Suppressor macrophage treated with lipopolysaccharide for 1 hour (primary cell): ENCODE measurements at regions not wholly inside any gene's neighbourhood (a gene's known extent, or its start where the extent isn't known, plus 50 kb on each side); places are given as distances from the start of the nearest gene placed in this dataset.
A peak's percentile ranks its signal among the peaks of the same experiment; 100 is the strongest.

Source experiments
- DNase-seq, 3 donors: peaks; one replicate each; pipeline ENCODE4 v3.0.0-alpha.2; 2020 to 2022

GRCh38 chr12:40559865-40560264 is 132.4 kb upstream of the CNTN1 start:
- no peak for DNase-seq

GRCh38 chr12:40560848-40561247 is 131.4 kb upstream of the CNTN1 start:
- no peak for DNase-seq

- no peak for DNase-seq
Measured at GRCh38 chr12:40561395-40561966, 130.8 kb upstream of the CNTN1 start.

- no peak for DNase-seq
Measured at GRCh38 chr12:40565029-40565633, 127.1 kb upstream of the CNTN1 start.

- DNase-seq: no peak
Measured at GRCh38 chr12:40566271-40566670, 126.0 kb upstream of the CNTN1 start.

- no peak for DNase-seq
Measured at GRCh38 chr12:40569626-40570179, 122.5 kb upstream of the CNTN1 start.

- no peak for DNase-seq
Measured at GRCh38 chr12:40573024-40573423, 119.2 kb upstream of the CNTN1 start.

GRCh38 chr12:40575987-40576386 is 116.3 kb upstream of the CNTN1 start:
- DNase-seq: no peak

- no peak for DNase-seq
Measured at GRCh38 chr12:40577834-40578233, 114.4 kb upstream of the CNTN1 start.

GRCh38 chr12:40579687-40580086 is 112.6 kb upstream of the CNTN1 start:
- no peak for DNase-seq

GRCh38 chr12:40580346-40580745 is 111.9 kb upstream of the CNTN1 start:
- no peak for DNase-seq

GRCh38 chr12:40581889-40582288 is 110.3 kb upstream of the CNTN1 start:
- no peak for DNase-seq

GRCh38 chr12:40583743-40584142 is 108.5 kb upstream of the CNTN1 start:
- no peak for DNase-seq

GRCh38 chr12:40584763-40585162 is 107.5 kb upstream of the CNTN1 start:
- no peak for DNase-seq

GRCh38 chr12:40586823-40587222 is 105.4 kb upstream of the CNTN1 start:
- no peak for DNase-seq

- DNase-seq: no peak
Measured at GRCh38 chr12:40587421-40587820, 104.8 kb upstream of the CNTN1 start.

- no peak for DNase-seq
Measured at GRCh38 chr12:40587970-40588369, 104.3 kb upstream of the CNTN1 start.

GRCh38 chr12:40597133-40597532 is 95.1 kb upstream of the CNTN1 start:
- no peak for DNase-seq

- DNase-seq: no peak
Measured at GRCh38 chr12:40598073-40598472, 94.2 kb upstream of the CNTN1 start.

GRCh38 chr12:40602562-40602961 is 89.7 kb upstream of the CNTN1 start:
- no peak for DNase-seq

GRCh38 chr12:40614923-40615322 is 77.3 kb upstream of the CNTN1 start:
- peak in 2 of 3 donors; percentile 19 to 21 for DNase-seq

- DNase-seq: no peak
Measured at GRCh38 chr12:40615590-40615989, 76.6 kb upstream of the CNTN1 start.

GRCh38 chr12:40616383-40616915 is 75.8 kb upstream of the CNTN1 start:
- no peak for DNase-seq

GRCh38 chr12:40618636-40619035 is 73.6 kb upstream of the CNTN1 start:
- DNase-seq: no peak
